K562 (cell line): ENCODE measurements at regions not wholly inside any gene's neighbourhood (a gene's known extent, or its start where the extent isn't known, plus 50 kb on each side); places are given as distances from the start of the nearest gene placed in this dataset.

Experiments
- EP300 ChIP-seq: IDR thresholded peaks from 2 replicates; pipeline ENCODE4 v1.6.1; 2012; ENCODE audit warnings: low read length, improper control_type of control experiment
- NFYB ChIP-seq: IDR thresholded peaks from 2 replicates; pipeline ENCODE4 v1.6.1; 2011; ENCODE audit warnings: mild to moderate bottlenecking, moderate library complexity; ENCODE audit not compliant: insufficient read length; ENCODE audit errors: extremely low read depth
- POLR2A ChIP-seq: fragments of 450-650 bp; conservative IDR thresholded peaks from 2 replicates; pipeline ENCODE4 v1.6.1; 2016
- RAD51 ChIP-seq: fragments of 450-650 bp; IDR thresholded peaks from 2 replicates; pipeline ENCODE4 v1.7.1; 2016; ENCODE audit warnings: low read depth, mild to moderate bottlenecking, borderline replicate concordance
- RCOR1 ChIP-seq, 2 experiments: IDR thresholded peaks; 2 replicates each; pipeline ENCODE4 v1.6.1; 2012; ENCODE audit warnings: low read depth in 2 of 2, low read length in 2 of 2, borderline replicate concordance in 1 of 2, improper control_type of control experiment in 1 of 2
- SETDB1 ChIP-seq: IDR thresholded peaks from one replicate; pipeline ENCODE4 v1.6.1; 2012; ENCODE audit warnings: low read length, control low read depth, inconsistent platforms
- SMARCA5 ChIP-seq: fragments of 450-650 bp; IDR thresholded peaks from 2 replicates; pipeline ENCODE4 v1.6.1; 2016
- SP2 ChIP-seq: IDR thresholded peaks from 2 replicates; pipeline ENCODE4 v1.6.1; 2011; ENCODE audit warnings: mild to moderate bottlenecking, low read depth, low read length, moderate library complexity; ENCODE audit not compliant: poor library complexity, severe bottlenecking; ENCODE audit errors: extremely low read depth
- SPI1 ChIP-seq: IDR thresholded peaks from 2 replicates; pipeline ENCODE4 v1.6.1; 2011; ENCODE audit warnings: low read depth, low read length, control low read depth, borderline replicate concordance
- ZFP30 ChIP-seq: fragments of 250-450 bp; sonication (Bioruptor Pico); IDR thresholded peaks from 2 replicates; pipeline ENCODE4 v1.8.0; 2022; ENCODE audit warnings: moderate library complexity, mild to moderate bottlenecking, inconsistent platforms, borderline replicate concordance
- TF ChIP-seq, protein P1 (sequence below): sonication (generic); formaldehyde crosslinking; IDR thresholded peaks from 2 replicates; pipeline ENCODE4 v1.9.0; 2022; ENCODE audit warnings: mild to moderate bottlenecking, missing genetic modification reagents
- TF ChIP-seq, protein P2 (sequence below): fragments of 250-450 bp; sonication (Bioruptor Pico); IDR thresholded peaks from 2 replicates; pipeline ENCODE4 v1.9.0; 2021; ENCODE audit warnings: mild to moderate bottlenecking, inconsistent platforms
- TF ChIP-seq, protein P3 (sequence below), 3 experiments: IDR thresholded peaks in 2 of 3; conservative IDR thresholded peaks in 1 of 3; 2 replicates each; pipeline ENCODE4 v1.5.1; 2011 to 2012; ENCODE audit warnings: low read length in 3 of 3, mild to moderate bottlenecking in 3 of 3, control low read depth in 2 of 3, improper control_type of control experiment in 1 of 3, inconsistent platforms in 1 of 3, low read depth in 1 of 3, mixed read lengths in 1 of 3, moderate library complexity in 1 of 3; ENCODE audit not compliant: insufficient read depth in 2 of 3

DNA sequence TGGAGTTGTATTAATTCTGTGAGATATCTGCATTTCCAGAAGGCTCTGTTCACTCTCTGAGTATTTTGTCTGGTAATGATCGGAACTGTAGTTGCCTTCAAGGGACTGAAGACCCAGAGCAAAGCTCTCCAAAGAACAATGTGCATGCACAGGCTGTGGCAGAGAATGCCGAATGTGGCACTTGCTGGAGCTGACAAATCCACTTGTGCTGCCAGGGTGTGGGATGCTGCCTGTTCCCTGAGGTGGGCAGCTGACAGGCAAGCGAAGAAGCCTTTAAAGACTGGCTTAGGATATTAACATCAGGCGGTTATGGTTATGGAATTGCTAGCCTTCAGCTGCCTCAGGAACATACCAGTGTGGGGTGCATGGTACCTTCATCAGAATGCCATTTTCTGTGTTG is 419.9 kb upstream of the ATP2B1 start:
- TF ChIP-seq, protein P1, sequence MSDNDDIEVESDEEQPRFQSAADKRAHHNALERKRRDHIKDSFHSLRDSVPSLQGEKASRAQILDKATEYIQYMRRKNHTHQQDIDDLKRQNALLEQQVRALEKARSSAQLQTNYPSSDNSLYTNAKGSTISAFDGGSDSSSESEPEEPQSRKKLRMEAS, result no peak
- TF ChIP-seq POLR2A (no peak), SPI1 (no peak), SETDB1 (no peak), EP300 (no peak), SP2 (no peak), SMARCA5 (no peak), ZFP30 (CRISPR knock-in tag) (no peak), RCOR1 (IDR thresholded peaks at IDR 0.05; ENCODE audit: borderline replicate concordance in 1 of 2, low read depth in 2 of 2, low read length in 2 of 2) (no peak), RAD51 (no peak), NFYB (no peak)
- TF ChIP-seq, protein P2, sequence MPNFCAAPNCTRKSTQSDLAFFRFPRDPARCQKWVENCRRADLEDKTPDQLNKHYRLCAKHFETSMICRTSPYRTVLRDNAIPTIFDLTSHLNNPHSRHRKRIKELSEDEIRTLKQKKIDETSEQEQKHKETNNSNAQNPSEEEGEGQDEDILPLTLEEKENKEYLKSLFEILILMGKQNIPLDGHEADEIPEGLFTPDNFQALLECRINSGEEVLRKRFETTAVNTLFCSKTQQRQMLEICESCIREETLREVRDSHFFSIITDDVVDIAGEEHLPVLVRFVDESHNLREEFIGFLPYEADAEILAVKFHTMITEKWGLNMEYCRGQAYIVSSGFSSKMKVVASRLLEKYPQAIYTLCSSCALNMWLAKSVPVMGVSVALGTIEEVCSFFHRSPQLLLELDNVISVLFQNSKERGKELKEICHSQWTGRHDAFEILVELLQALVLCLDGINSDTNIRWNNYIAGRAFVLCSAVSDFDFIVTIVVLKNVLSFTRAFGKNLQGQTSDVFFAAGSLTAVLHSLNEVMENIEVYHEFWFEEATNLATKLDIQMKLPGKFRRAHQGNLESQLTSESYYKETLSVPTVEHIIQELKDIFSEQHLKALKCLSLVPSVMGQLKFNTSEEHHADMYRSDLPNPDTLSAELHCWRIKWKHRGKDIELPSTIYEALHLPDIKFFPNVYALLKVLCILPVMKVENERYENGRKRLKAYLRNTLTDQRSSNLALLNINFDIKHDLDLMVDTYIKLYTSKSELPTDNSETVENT (CRISPR knock-in tag), result no peak
- TF ChIP-seq, protein P3, sequence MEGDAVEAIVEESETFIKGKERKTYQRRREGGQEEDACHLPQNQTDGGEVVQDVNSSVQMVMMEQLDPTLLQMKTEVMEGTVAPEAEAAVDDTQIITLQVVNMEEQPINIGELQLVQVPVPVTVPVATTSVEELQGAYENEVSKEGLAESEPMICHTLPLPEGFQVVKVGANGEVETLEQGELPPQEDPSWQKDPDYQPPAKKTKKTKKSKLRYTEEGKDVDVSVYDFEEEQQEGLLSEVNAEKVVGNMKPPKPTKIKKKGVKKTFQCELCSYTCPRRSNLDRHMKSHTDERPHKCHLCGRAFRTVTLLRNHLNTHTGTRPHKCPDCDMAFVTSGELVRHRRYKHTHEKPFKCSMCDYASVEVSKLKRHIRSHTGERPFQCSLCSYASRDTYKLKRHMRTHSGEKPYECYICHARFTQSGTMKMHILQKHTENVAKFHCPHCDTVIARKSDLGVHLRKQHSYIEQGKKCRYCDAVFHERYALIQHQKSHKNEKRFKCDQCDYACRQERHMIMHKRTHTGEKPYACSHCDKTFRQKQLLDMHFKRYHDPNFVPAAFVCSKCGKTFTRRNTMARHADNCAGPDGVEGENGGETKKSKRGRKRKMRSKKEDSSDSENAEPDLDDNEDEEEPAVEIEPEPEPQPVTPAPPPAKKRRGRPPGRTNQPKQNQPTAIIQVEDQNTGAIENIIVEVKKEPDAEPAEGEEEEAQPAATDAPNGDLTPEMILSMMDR (IDR thresholded peaks at IDR 0.05 in 2 of 3, conservative IDR thresholded peaks at IDR 0.05 in 1 of 3; ENCODE audit: insufficient read depth in 2 of 3, low read depth in 1 of 3, low read length in 3 of 3), result no peak
